GM12872 (cell line): ENCODE measurements at regions not wholly inside any gene's neighbourhood (a gene's known extent, or its start where the extent isn't known, plus 50 kb on each side); places are given as distances from the start of the nearest gene placed in this dataset.

Experiments used
- CTCF ChIP-seq: IDR thresholded peaks from 3 replicates; pipeline ENCODE4 v1.5.1; 2011; ENCODE audit warnings: low read depth, mild to moderate bottlenecking, low read length, moderate library complexity; ENCODE audit not compliant: insufficient read depth

- no peak for TF ChIP-seq CTCF
These were observed 146.3 kb upstream of the SP8 start for GRCh38 chr7:20932785-20933527.

- no peak for TF ChIP-seq CTCF
These were observed 158.8 kb upstream of the SP8 start for GRCh38 chr7:20945451-20945850.

- no peak for TF ChIP-seq CTCF
These were observed 166.2 kb upstream of the SP8 start for GRCh38 chr7:20952916-20953315.

GRCh38 chr7:20954711-20955619 lies 168.3 kb upstream of the SP8 start:
- TF ChIP-seq CTCF = no peak

- TF ChIP-seq CTCF = no peak
These were observed 171.9 kb upstream of the SP8 start for GRCh38 chr7:20958572-20958971.

GRCh38 chr7:20959281-20959680 lies 172.6 kb upstream of the SP8 start:
- no peak for TF ChIP-seq CTCF

GRCh38 chr7:20963556-20964280 lies 177.0 kb upstream of the SP8 start:
- TF ChIP-seq CTCF = no peak
